Central memory CD4-positive, alpha-beta T cell (primary cell): ENCODE measurements at regions not wholly inside any gene's neighbourhood (a gene's known extent, or its start where the extent isn't known, plus 50 kb on each side); places are given as distances from the start of the nearest gene placed in this dataset.
A peak's percentile ranks its signal among the peaks of the same experiment; 100 is the strongest.
"Not testable (repeated sequence)": the region's sequence is repeated elsewhere in the genome, so short reads cannot be mapped to it uniquely, and the experiment has no call there.

Experiments
- DNase-seq: peaks from one replicate; pipeline ENCODE4 v3.0.0; 2022

- not testable (repeated sequence) for DNase-seq
These were observed 109.6 kb upstream of the NBPF11 start for GRCh38 chr1:148261684-148262083.

GRCh38 chr1:148257886-148258285, 105.8 kb upstream of the NBPF11 start:
- DNase-seq, result not testable (repeated sequence)

GRCh38 chr1:148254611-148255429, 102.7 kb upstream of the NBPF11 start:
- DNase-seq, result peak; percentile 16

GRCh38 chr1:148253808-148254207, 101.7 kb upstream of the NBPF11 start:
- DNase-seq, result not testable (repeated sequence)

GRCh38 chr1:148248798-148249197, 96.7 kb upstream of the NBPF11 start:
- not testable (repeated sequence) for DNase-seq

- DNase-seq, result not testable (repeated sequence)
These were observed 94.3 kb upstream of the NBPF11 start for GRCh38 chr1:148246258-148246861.

GRCh38 chr1:148245843-148246242, 93.8 kb upstream of the NBPF11 start:
- not testable (repeated sequence) for DNase-seq

GRCh38 chr1:148245443-148245842, 93.4 kb upstream of the NBPF11 start:
- not testable (repeated sequence) for DNase-seq

GRCh38 chr1:148233250-148233649, 81.2 kb upstream of the NBPF11 start:
- DNase-seq, result not testable (repeated sequence)

- DNase-seq, result not testable (repeated sequence)
These were observed 76.8 kb upstream of the NBPF11 start for GRCh38 chr1:148228846-148229245.

GRCh38 chr1:148222399-148223159, 70.5 kb upstream of the NBPF11 start:
- DNase-seq, result not testable (repeated sequence)

- not testable (repeated sequence) for DNase-seq
These were observed 69.5 kb upstream of the NBPF11 start for GRCh38 chr1:148221593-148221992.

- DNase-seq, result not testable (repeated sequence)
These were observed 67.1 kb upstream of the NBPF11 start for GRCh38 chr1:148219229-148219628.

GRCh38 chr1:148211191-148211590, 59.1 kb upstream of the NBPF11 start:
- not testable (repeated sequence) for DNase-seq

GRCh38 chr1:148210624-148211023, 58.5 kb upstream of the NBPF11 start:
- not testable (repeated sequence) for DNase-seq

GRCh38 chr1:148210166-148210565, 58.1 kb upstream of the NBPF11 start:
- not testable (repeated sequence) for DNase-seq

- not testable (repeated sequence) for DNase-seq
These were observed 49.9 kb upstream of the NBPF11 start for GRCh38 chr1:148202013-148202412.
